Neural progenitor cell (in vitro differentiated cells): ENCODE measurements at regions not wholly inside any gene's neighbourhood (a gene's known extent, or its start where the extent isn't known, plus 50 kb on each side); places are given as distances from the start of the nearest gene placed in this dataset.

Experiments used
- DNase-seq: peaks from one replicate; pipeline ENCODE4 v3.0.0-alpha.2; 2016; ENCODE audit warnings: low spot score
- H2AFZ ChIP-seq: fragments of 200-600 bp; sonication (generic); replicated peaks from 2 replicates; pipeline ENCODE4 v1.6.1; 2016; ENCODE audit warnings: antibody characterized with exemption
- H3F3A ChIP-seq: fragments of 200-600 bp; sonication (generic); 2 replicates; pipeline ENCODE4 v1.6.1; 2016; ENCODE audit warnings: antibody characterized with exemption, low read depth
- H3K27ac ChIP-seq: fragments of 200-600 bp; sonication (generic); 2 replicates; pipeline ENCODE4 v1.5.1; 2016; ENCODE audit warnings: mild to moderate bottlenecking
- H3K27me3 ChIP-seq: fragments of 200-600 bp; sonication (generic); 2 replicates; pipeline ENCODE4 v1.6.1; 2016; ENCODE audit warnings: mild to moderate bottlenecking, moderate library complexity
- H3K36me3 ChIP-seq: fragments of 200-600 bp; sonication (generic); 2 replicates; pipeline ENCODE4 v1.5.1; 2016
- H3K4me1 ChIP-seq: fragments of 200-600 bp; sonication (generic); 2 replicates; pipeline ENCODE4 v1.6.1; 2016; ENCODE audit warnings: mixed run types
- H3K4me2 ChIP-seq: fragments of 200-600 bp; sonication (generic); 2 replicates; pipeline ENCODE4 v1.6.1; 2016
- H3K4me3 ChIP-seq: fragments of 200-600 bp; sonication (generic); 2 replicates; pipeline ENCODE4 v1.5.1; 2016
- H3K79me2 ChIP-seq: fragments of 200-600 bp; sonication (generic); 2 replicates; pipeline ENCODE4 v1.6.1; 2016; ENCODE audit warnings: low read depth
- H3K9ac ChIP-seq: fragments of 200-600 bp; sonication (generic); 2 replicates; pipeline ENCODE4 v1.6.1; 2016
- H3K9me3 ChIP-seq: fragments of 200-600 bp; sonication (generic); 2 replicates; pipeline ENCODE4 v1.5.1; 2016; ENCODE audit warnings: low read depth
- H4K20me1 ChIP-seq: fragments of 200-600 bp; sonication (generic); 2 replicates; pipeline ENCODE4 v1.6.1; 2016; ENCODE audit warnings: low read depth
- H3K27ac Mint-ChIP-seq: 3 replicates; pipeline ENCODE4 v1.8.0; 2021; ENCODE audit warnings: mixed read lengths
- H3K27me3 Mint-ChIP-seq: 2 replicates; pipeline ENCODE4 v1.8.0; 2022; ENCODE audit warnings: low read depth, mild to moderate bottlenecking, inconsistent platforms, moderate library complexity, mixed read lengths; ENCODE audit not compliant: insufficient read depth
- H3K36me3 Mint-ChIP-seq: 3 replicates; pipeline ENCODE4 v1.8.0; 2021; ENCODE audit warnings: mixed read lengths
- H3K4me1 Mint-ChIP-seq: 3 replicates; pipeline ENCODE4 v1.8.0; 2021; ENCODE audit warnings: mixed read lengths
- H3K4me3 Mint-ChIP-seq: 3 replicates; pipeline ENCODE4 v1.8.0; 2021; ENCODE audit warnings: mild to moderate bottlenecking, moderate library complexity, mixed read lengths
- H3K9me3 Mint-ChIP-seq: 3 replicates; pipeline ENCODE4 v1.8.0; 2020; ENCODE audit warnings: mixed read lengths
- EZH2 ChIP-seq: fragments of 200-600 bp; sonication (generic); IDR thresholded peaks from 2 replicates; pipeline ENCODE4 v1.6.1; 2017; ENCODE audit warnings: antibody characterized with exemption, mild to moderate bottlenecking, moderate library complexity
- EZH2phosphoT487 ChIP-seq: fragments of 200-600 bp; sonication (generic); IDR thresholded peaks from 2 replicates; pipeline ENCODE4 v1.6.1; 2017; ENCODE audit warnings: antibody characterized with exemption
- TF ChIP-seq, protein P1 (sequence below): fragments of 200-600 bp; sonication (generic); IDR thresholded peaks from 2 replicates; pipeline ENCODE4 v1.5.1; 2017; ENCODE audit warnings: antibody characterized with exemption, mild to moderate bottlenecking

DNA sequence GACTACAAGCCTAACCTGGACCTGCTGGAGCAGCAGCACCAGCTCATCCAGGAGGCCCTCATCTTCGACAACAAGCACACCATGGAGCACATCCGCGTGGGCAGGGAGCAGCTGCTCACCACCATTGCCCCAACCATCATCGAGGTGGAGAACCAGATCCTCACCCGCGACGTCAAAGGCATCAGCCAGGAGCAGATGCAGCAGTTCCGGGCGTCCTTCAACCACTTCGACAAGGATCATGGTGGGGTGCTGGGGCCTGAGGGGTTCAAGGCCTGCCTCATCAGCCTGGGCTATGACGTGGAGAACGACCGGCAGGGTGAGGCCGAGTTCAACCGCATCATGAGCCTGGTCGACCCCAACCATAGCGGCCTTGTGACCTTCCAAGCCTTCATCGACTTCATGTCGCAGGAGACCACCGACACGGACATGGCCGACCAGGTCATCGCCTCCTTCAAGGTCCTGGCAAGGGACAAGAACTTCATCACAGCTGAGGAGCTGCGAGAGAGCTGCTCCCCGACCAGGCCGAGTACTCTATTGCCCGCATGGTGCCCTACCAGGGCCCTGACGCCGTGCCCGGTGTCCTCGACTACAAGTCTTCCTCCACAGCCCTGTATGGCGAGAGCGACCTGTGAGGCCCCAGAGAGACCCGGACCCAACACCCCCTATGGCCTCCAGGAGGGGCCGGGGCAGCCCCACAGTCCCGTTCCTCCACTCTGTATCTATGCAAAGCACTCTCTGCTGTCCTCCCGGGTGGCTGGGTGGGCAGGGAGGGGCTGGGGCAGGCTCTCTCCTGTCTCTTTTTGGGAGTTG, 486.2 kb downstream of the TRAM1L1 start:
- TF ChIP-seq EZH2phosphoT487 (no peak), EZH2 (no peak)
- TF ChIP-seq, protein P1, sequence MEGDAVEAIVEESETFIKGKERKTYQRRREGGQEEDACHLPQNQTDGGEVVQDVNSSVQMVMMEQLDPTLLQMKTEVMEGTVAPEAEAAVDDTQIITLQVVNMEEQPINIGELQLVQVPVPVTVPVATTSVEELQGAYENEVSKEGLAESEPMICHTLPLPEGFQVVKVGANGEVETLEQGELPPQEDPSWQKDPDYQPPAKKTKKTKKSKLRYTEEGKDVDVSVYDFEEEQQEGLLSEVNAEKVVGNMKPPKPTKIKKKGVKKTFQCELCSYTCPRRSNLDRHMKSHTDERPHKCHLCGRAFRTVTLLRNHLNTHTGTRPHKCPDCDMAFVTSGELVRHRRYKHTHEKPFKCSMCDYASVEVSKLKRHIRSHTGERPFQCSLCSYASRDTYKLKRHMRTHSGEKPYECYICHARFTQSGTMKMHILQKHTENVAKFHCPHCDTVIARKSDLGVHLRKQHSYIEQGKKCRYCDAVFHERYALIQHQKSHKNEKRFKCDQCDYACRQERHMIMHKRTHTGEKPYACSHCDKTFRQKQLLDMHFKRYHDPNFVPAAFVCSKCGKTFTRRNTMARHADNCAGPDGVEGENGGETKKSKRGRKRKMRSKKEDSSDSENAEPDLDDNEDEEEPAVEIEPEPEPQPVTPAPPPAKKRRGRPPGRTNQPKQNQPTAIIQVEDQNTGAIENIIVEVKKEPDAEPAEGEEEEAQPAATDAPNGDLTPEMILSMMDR: no peak
- Histone ChIP-seq H3K36me3 (no peaks in the 10 kb centered on the region), H3K9me3 (no peaks in the 10 kb centered on the region), H4K20me1 (no peaks in the 10 kb centered on the region), H3K4me2 (no peak overlapping the region), H2AFZ (no peak overlapping the region), H3K4me1 (no peaks in the 10 kb centered on the region), H3K4me3 (no peak overlapping the region), H3K9ac (no peak overlapping the region), H3K79me2 (no peaks in the 10 kb centered on the region), H3K27ac (no peak overlapping the region), H3K27me3 (no peaks in the 10 kb centered on the region), H3F3A (no peaks in the 10 kb centered on the region)
- DNase-seq: no peak
- H3K4me3 Mint-ChIP-seq: no peak overlapping the region
- peaks cover 2% of the 10 kb centered on the region for H3K27me3 Mint-ChIP-seq
- no peaks in the 10 kb centered on the region for H3K36me3 Mint-ChIP-seq
- peaks cover 5% of the 10 kb centered on the region for H3K9me3 Mint-ChIP-seq
- H3K27ac Mint-ChIP-seq: no peak overlapping the region
- H3K4me1 Mint-ChIP-seq: no peaks in the 10 kb centered on the region

DNA sequence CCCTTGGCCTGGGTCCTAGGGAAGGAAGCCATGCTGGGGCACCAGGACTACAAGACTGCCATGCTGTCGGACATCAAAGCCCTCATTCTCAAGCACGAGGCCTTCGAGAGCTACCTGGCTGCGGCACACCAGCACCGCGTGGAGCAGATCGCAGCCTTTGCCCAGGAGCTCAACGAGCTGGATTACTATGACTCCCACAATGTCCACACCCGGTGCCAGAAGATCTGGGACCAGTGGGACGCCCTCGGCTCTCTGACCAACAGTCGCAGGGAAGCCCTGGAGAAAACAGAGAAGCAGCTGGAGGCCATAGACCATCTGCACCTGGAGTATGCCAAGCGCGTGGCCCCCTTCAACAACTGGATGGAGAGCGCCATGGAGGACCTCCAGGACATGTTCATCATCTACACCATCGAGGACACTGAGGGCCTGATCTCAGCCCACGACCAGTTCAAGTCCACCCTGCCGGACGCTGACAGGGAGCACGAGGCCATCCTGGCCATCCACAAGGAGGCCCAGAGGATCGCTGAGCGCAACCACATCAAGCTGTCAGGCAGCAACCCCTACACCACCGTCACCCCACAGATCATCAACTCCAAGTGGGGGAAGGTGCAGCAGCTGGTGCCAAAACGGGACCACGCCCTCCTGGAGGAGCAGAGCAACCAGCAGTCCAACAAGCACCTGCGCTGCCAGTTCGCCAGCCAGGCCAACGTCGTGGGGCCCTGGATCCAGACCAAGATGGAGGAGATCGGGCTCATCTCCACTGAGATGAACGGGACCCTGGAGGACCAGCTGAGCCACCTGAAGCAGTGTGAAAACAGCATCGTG, 487.0 kb downstream of the TRAM1L1 start:
- H3F3A ChIP-seq: no peaks in the 10 kb centered on the region
- H3K36me3 ChIP-seq: no peaks in the 10 kb centered on the region
- DNase-seq: no peak
- no peak overlapping the region for H3K4me3 Mint-ChIP-seq
- H3K4me1 Mint-ChIP-seq: no peaks in the 10 kb centered on the region
- H3K4me3 ChIP-seq: no peak overlapping the region
- H3K79me2 ChIP-seq: no peaks in the 10 kb centered on the region
- H2AFZ ChIP-seq: no peak overlapping the region
- peaks cover 2% of the 10 kb centered on the region for H3K27me3 Mint-ChIP-seq
- H3K27ac ChIP-seq: no peak overlapping the region
- H3K4me1 ChIP-seq: no peaks in the 10 kb centered on the region
- H3K36me3 Mint-ChIP-seq: no peaks in the 10 kb centered on the region
- H4K20me1 ChIP-seq: no peaks in the 10 kb centered on the region
- no peak overlapping the region for H3K4me2 ChIP-seq
- H3K9me3 Mint-ChIP-seq: peaks cover 5% of the 10 kb centered on the region
- no peaks in the 10 kb centered on the region for H3K9me3 ChIP-seq
- no peak overlapping the region for H3K27ac Mint-ChIP-seq
- H3K9ac ChIP-seq: no peak overlapping the region
- no peaks in the 10 kb centered on the region for H3K27me3 ChIP-seq
- TF ChIP-seq EZH2phosphoT487: no peak
- no peak for TF ChIP-seq EZH2
- TF ChIP-seq, protein P1: no peak

DNA sequence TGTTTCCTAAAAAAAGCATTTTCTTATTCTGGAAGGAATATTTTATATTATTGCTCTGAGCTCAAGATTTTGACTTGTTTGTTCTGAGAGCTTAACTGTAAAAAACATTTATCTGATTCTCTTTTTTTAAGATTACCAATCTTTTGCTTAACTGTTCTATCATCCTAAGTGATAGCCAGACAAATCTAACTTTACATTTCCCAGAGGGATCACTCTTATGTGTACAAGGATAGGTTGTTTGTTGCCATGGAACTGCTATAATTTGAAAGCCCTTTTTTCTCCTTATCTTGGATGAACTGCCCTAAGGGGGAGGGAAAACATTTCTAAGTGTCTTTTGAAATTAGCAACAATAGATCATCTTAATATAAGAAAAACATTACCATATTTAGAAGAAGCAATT, 494.7 kb downstream of the TRAM1L1 start:
- Mint-ChIP-seq H3K27ac (no peak overlapping the region), H3K36me3 (no peaks in the 10 kb centered on the region), H3K4me1 (peaks cover 10% of the 10 kb centered on the region), H3K27me3 (peaks cover 2% of the 10 kb centered on the region), H3K4me3 (no peak overlapping the region), H3K9me3 (no peaks in the 10 kb centered on the region)
- Histone ChIP-seq H3K9ac (no peak overlapping the region), H3K4me1 (no peaks in the 10 kb centered on the region), H3K79me2 (no peaks in the 10 kb centered on the region), H2AFZ (no peak overlapping the region), H3F3A (no peaks in the 10 kb centered on the region), H3K36me3 (no peaks in the 10 kb centered on the region), H3K4me2 (no peak overlapping the region), H4K20me1 (no peaks in the 10 kb centered on the region), H3K27ac (no peak overlapping the region), H3K4me3 (no peak overlapping the region), H3K9me3 (no peaks in the 10 kb centered on the region), H3K27me3 (no peaks in the 10 kb centered on the region)
- TF ChIP-seq EZH2phosphoT487 (no peak), EZH2 (no peak)
- TF ChIP-seq, protein P1: no peak
- no peak for DNase-seq
